ENCODE measurements at regions not wholly inside any gene's neighbourhood (a gene's known extent, or its start where the extent isn't known, plus 50 kb on each side); places are given as distances from the start of the nearest gene placed in this dataset.

DNA sequence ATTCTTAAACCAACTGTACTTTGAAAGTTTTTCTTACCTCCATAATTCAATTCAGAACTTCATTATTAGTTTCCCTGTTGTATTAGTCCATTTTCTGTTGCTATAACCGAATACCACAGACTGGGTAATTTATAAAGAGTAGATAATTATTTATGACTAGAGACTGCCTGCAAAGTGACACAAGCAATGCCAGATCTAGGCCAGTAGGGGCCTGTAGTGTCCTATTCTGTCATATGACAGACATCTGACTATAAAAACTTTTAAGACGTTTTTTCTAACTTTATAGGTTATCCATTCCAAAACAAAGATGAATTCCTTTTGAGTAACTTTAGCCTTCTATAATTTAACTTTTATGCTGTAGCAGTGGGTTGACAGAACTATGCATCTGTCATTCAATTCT is 2783.8 kb downstream of the PCDH9 start:
- DNase-seq (ENCODE audit: low read depth in 2 of 2): no peak

- DNase-seq (ENCODE audit: low read depth in 2 of 2): no peak
Observed at GRCh38 chr13:64441740-64442139, 2788.4 kb downstream of the PCDH9 start.

DNA sequence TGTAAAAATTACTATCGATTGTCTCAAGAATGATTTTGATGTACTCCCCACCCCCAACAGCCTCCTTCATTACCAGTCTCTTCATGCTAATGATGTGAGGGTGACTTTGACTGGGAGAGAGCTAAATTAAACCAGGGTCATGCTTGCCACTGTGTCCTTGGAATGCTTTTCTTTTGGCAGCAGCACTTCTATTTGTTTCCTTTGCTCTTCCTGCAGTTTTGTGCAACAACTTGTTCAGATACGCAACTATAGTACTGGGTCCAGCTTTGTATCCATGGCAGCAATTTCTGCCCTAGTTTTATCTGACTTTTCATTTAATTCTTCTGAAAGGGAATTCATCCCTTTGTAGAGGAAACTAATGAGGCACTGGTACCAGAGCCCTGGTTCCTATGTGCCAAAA is 2792.1 kb downstream of the PCDH9 start:
- DNase-seq (ENCODE audit: low read depth in 2 of 2): no peak

GRCh38 chr13:64429691-64430090 is 2800.4 kb downstream of the PCDH9 start:
- no peak for DNase-seq (ENCODE audit: low read depth in 2 of 2)

- no peak for DNase-seq (ENCODE audit: low read depth in 2 of 2)
Observed at GRCh38 chr13:64428196-64428595, 2801.9 kb downstream of the PCDH9 start.

DNA sequence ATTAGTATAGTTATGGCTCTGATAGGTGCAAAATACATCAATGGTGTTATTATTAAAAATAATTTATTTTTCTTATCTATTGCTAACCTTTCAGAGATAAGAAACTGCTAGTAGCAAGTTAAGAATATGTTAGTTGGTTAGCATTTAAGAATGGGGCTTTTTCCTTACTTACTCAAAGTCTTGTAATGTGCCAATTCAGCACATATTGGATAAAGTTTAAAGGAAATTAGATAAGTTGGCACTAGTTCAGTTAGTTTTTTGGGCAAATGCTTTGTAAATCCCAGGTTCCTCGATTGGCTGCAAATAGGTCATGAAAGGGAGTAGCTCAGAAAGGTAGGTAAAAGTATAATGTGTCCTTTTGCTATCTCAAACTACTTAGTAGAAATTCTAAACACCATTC is 2806.7 kb downstream of the PCDH9 start:
- no peak for DNase-seq (ENCODE audit: low read depth in 2 of 2)

DNA sequence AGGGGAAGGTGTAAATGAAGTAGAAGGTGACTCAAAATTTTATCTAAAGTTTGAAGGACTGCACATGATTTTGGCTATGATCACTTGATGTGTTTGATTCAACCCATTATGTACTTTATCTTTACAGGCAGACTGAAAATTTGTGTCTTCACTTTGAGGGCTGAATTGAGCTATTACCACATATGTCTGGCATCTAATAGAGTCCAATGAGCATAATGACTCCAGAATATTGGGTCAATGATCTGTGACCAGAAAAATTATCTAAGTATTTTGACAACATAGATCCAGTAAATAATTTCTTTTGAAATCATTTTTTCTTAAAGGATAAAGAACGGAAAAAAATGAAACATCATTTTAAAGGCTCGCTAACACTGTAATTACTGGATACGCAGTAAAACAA is 2810.0 kb downstream of the PCDH9 start:
- no peak for DNase-seq (ENCODE audit: low read depth in 2 of 2)

- DNase-seq (ENCODE audit: low read depth in 2 of 2): no peak
Observed at GRCh38 chr13:64417581-64417980, 2812.6 kb downstream of the PCDH9 start.

- DNase-seq (ENCODE audit: low read depth in 2 of 2): no peak
Observed at GRCh38 chr13:64414381-64414780, 2815.8 kb downstream of the PCDH9 start.

DNA sequence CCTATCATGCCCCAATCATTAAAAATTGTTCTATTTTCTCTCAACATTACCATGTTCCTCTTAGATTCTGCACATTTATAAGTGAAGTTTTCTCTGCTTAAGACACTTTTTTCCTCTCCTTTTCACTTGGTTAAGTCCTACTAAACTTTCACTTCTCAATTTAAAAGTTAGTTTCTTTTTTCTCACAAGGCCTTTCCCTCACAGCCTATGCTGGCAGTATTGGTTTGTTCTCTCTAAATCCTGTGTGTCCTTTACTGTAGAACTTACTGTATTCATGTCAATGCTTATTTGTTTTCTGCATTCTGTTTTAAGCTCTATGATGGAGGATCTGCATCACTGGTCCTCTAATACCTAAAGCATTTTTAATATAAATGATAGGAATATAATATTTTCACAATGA is 2816.6 kb downstream of the PCDH9 start:
- DNase-seq (ENCODE audit: low read depth in 2 of 2): no peak

- DNase-seq (ENCODE audit: low read depth in 2 of 2): no peak
Observed at GRCh38 chr13:64410276-64411053, 2819.7 kb downstream of the PCDH9 start.

- no peak for DNase-seq (ENCODE audit: low read depth in 2 of 2)
Observed at GRCh38 chr13:64397701-64398100, 2832.4 kb downstream of the PCDH9 start.

- DNase-seq (ENCODE audit: low read depth in 2 of 2): no peak
Observed at GRCh38 chr13:64377606-64378005, 2852.5 kb downstream of the PCDH9 start.

DNA sequence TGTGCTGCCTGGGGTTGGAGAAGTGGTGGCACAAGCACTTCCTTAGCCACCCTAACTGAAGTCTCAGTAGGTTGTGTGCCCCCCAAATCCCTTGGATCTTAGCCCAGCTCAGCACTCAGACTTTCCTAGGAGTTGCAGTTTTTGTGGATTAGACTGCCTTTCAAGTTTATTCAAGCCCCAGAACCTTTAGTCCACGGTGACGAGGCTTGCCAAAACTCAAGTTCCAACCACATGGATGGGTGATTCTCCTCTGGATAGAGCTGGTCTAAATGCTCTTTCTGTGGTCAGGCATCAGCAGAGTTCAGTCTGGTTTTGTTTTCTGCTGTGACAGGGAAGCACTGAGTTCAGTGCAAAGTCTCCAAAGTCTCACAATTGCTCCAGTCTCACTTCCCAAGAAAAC is 2858.7 kb downstream of the PCDH9 start:
- DNase-seq (ENCODE audit: low read depth in 2 of 2): no peak

DNA sequence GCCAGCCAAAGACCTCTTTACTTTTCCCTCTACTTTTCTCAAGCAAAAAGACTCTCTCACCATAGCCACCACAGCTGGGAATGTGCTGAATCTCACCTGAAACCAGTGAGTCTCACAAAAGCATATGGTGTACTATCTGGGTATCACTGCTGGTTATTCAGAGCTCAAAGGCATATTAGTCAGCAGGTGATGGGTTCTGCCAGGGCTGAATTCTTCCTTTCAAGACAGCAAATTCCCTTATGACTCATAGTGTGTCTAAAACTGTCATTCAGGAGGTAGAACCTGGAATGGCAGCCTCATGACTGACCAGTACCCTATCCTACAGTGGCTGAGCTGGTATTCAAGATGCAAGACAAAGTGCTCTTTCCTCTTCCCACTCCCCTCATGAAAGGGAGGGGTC is 2859.1 kb downstream of the PCDH9 start:
- no peak for DNase-seq (ENCODE audit: low read depth in 2 of 2)

- DNase-seq (ENCODE audit: low read depth in 2 of 2): no peak
Observed at GRCh38 chr13:64369121-64369520, 2861.0 kb downstream of the PCDH9 start.

- no peak for DNase-seq (ENCODE audit: low read depth in 2 of 2)
Observed at GRCh38 chr13:64362564-64362963, 2867.6 kb downstream of the PCDH9 start.

- DNase-seq (ENCODE audit: low read depth in 2 of 2): no peak
Observed at GRCh38 chr13:64347664-64348063, 2882.5 kb downstream of the PCDH9 start.

DNA sequence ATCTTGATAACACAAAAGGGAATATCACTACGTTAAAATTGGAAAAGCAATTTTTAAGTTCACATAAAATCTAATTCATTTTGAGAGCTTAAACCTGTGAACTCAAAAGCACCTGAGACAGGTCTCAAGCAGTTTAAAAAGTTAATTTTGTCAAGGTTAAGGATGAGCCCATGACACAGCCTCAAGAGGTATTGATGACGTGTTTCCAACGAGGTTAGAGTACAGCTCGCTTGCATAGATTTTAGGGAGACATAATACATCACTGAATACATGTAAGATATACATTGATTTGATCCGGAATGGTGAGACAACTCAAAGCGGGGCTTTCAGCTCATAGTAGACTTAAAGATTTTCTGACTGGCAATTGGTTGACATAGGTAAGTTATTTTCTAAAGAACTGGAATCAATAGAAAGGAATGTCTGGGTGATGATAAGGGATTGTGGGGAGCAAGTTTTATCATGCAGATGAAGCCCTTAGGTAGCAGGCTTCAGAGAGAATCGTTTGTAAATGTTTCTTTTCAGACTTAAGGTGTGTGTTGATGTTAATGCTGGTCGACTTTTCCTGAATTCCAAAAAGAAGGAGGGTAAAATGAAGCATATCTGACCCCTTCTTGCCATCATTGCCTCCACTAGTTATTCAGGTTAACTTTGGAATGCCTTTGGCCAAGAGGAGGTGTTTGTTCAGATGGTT is 2890.6 kb downstream of the PCDH9 start:
- DNase-seq (ENCODE audit: low read depth in 2 of 2): no peak

DNA sequence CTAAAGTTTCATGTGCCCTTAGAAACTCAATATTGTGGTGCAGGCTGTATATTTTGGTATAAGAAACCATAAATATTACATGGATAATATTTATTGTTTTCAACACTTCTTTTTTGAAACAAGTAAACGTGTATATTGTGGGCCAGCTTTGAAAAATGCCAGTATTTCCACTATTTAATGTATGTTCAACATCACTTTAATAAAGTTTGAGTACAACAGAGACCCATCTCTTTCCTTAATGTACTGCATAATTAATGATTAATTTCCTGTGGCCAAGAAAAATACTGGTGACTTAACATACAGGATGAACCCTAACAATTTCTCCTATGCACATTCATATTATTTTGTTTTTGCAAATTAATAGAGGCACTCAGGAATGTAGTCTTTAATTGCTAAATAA is 2891.5 kb downstream of the PCDH9 start:
- DNase-seq (ENCODE audit: low read depth in 2 of 2): no peak

DNA sequence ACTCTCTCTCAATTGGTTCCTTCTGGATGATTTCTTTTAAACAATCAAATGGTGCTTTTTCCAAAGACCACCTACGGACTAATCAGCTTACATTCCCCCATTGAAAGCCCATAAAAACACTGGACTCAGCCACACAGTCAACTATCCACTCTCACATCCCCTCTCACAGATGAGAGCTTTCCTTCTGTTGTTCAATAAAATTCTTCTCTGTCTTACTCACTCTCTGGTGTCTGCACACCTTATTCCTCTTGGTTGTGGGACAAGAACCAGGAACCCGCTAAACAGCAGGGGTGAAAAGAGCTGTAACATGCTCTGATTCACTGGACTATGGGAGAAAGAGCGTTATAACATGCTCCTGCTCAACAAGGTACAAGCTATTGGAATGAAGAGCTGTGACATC is 2896.2 kb downstream of the PCDH9 start:
- DNase-seq (ENCODE audit: low read depth in 2 of 2): no peak

DNA sequence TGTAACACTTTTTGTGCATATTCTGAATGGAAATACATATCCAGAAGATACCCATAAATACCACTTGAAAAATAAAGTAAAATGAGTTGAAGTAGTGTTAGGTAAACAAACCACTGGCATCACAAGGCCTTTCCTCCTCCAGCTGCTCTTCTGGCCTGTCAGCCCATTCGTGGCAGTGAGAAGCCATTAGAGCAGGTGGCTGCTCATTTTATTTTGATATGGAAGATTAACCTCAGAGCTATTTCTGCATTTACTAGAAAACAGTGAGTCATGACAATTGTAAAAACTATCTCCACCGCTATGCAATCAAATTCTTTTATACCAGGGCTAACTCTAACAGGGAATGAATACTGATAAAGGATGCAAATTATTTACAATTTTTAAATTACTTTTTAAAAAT is 2898.1 kb downstream of the PCDH9 start:
- DNase-seq (ENCODE audit: low read depth in 2 of 2): no peak

DNA sequence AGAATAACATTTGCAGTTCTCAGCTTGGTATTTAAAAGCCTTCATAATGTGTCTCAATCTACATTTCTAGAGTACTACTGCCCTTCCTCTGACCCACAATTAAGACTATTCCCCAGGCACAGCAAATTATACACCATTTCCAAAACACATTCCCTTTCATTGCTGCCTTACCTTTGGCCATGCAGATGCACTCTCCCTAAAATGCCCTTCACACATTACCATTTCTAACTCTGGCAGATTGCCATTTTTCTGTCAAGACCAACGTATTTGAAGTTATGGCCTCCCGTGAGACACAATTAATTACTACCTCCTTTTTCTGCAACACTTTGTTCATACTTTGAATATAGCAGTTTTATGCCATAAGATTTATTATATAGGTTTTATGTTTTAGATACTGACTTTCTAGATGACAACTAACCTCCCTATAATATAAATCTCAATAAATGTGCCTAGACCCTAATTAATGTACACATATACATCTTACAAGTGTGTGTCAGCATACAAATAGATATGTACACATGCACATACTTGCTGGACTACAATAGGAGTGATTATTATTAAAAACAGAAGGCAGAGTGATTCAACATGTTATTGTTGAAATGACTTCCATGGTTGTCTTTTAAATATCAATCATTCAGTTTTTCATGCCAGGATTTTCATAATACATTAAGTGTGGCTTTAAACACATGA is 2902.5 kb downstream of the PCDH9 start:
- no peak for DNase-seq (ENCODE audit: low read depth in 2 of 2)
